ENCODE measurements at regions not wholly inside any gene's neighbourhood (a gene's known extent, or its start where the extent isn't known, plus 50 kb on each side); places are given as distances from the start of the nearest gene placed in this dataset.

DNA sequence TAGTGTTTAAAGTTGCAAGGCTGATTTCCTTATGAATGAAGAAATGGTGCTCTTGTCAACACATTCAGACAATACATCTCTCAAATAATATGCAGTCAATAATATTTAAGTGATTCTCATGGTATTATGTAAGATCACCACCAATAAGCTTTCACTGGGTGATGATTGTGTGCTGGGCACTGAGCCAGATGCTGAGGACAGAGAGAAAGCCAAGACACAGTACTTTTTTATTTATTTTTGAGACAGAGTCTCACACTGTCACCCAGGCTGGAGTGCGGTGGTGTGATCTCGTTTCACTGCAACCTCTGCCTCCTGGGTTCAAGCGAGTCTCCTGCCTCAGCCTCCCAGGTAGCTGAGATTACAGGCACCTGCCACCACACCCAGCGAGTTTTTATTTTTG, 130.6 kb upstream of the LSM8 start:
- Histone ChIP-seq H4K20me1 (ENCODE audit: insufficient read depth) (no peaks in the 10 kb centered on the region), H3K27ac (ENCODE audit: low read length) (no peak overlapping the region), H3K4me3 (ENCODE audit: low read length) (no peak overlapping the region), H3K79me2 (replicated peaks; ENCODE audit: insufficient read depth, low read length) (no peaks in the 10 kb centered on the region), H3K4me2 (ENCODE audit: low read length) (no peak overlapping the region), H2AFZ (ENCODE audit: low read depth, low read length) (no peak overlapping the region), H3K36me3 (ENCODE audit: insufficient read depth, low read length) (no peaks in the 10 kb centered on the region), H3F3A (ENCODE audit: insufficient read depth, low read length, poor library complexity, severe bottlenecking) (no peaks in the 10 kb centered on the region), H3K27me3 (ENCODE audit: insufficient read depth, low read depth, low read length) (no peaks in the 10 kb centered on the region), H3K9me2 (ENCODE audit: insufficient read depth, low read length) (no peaks in the 10 kb centered on the region), H3K9ac (ENCODE audit: low read length) (no peak overlapping the region), H3K9me3 (ENCODE audit: low read length) (no peaks in the 10 kb centered on the region)
- no peak for TF ChIP-seq RAD21 (conservative IDR thresholded peaks at IDR 0.05)
- TF ChIP-seq POLR2AphosphoS5 (IDR thresholded peaks at IDR 0.05): no peak
- TF ChIP-seq EZH2 (IDR thresholded peaks at IDR 0.05; ENCODE audit: borderline replicate concordance, insufficient read depth, low read length, poor library complexity, severe bottlenecking): no peak
- no peak for TF ChIP-seq EP300 (conservative IDR thresholded peaks at IDR 0.05; ENCODE audit: poor library complexity, severe bottlenecking)
- TF ChIP-seq, protein P1, sequence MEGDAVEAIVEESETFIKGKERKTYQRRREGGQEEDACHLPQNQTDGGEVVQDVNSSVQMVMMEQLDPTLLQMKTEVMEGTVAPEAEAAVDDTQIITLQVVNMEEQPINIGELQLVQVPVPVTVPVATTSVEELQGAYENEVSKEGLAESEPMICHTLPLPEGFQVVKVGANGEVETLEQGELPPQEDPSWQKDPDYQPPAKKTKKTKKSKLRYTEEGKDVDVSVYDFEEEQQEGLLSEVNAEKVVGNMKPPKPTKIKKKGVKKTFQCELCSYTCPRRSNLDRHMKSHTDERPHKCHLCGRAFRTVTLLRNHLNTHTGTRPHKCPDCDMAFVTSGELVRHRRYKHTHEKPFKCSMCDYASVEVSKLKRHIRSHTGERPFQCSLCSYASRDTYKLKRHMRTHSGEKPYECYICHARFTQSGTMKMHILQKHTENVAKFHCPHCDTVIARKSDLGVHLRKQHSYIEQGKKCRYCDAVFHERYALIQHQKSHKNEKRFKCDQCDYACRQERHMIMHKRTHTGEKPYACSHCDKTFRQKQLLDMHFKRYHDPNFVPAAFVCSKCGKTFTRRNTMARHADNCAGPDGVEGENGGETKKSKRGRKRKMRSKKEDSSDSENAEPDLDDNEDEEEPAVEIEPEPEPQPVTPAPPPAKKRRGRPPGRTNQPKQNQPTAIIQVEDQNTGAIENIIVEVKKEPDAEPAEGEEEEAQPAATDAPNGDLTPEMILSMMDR (IDR thresholded peaks at IDR 0.05; ENCODE audit: poor library complexity, severe bottlenecking): no peak
- TF ChIP-seq REST (IDR thresholded peaks at IDR 0.05; ENCODE audit: borderline replicate concordance): no peak
- TF ChIP-seq TAF1 (IDR thresholded peaks at IDR 0.05; ENCODE audit: low read depth): no peak
- TF ChIP-seq MXI1 (conservative IDR thresholded peaks at IDR 0.05; ENCODE audit: poor library complexity, severe bottlenecking): no peak
- no peak for TF ChIP-seq SMC3 (conservative IDR thresholded peaks at IDR 0.05; ENCODE audit: poor library complexity)

DNA sequence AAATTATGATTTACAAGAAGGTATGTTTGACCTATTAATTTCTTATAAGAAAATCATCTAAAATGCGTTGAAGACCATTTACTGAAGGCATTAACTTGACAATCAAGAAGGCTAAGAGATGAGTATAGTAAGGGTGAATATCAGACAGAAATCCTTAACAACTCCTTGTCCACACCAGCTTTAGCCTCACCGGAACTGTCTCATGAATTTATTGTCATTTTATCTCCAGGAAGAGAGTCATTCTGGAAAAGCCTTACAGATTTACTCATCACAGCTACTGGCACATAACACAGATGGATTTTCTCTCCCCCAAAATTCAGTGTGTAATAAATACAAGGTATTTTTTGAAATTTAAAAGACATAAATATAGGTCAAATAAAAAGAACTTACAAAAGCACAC, 129.4 kb upstream of the LSM8 start:
- H3K9me3 ChIP-seq (ENCODE audit: low read length): no peaks in the 10 kb centered on the region
- H3K36me3 ChIP-seq (ENCODE audit: insufficient read depth, low read length): no peaks in the 10 kb centered on the region
- H3K4me3 ChIP-seq (ENCODE audit: low read length): no peak overlapping the region
- H4K20me1 ChIP-seq (ENCODE audit: insufficient read depth): no peaks in the 10 kb centered on the region
- no peak overlapping the region for H2AFZ ChIP-seq (ENCODE audit: low read depth, low read length)
- H3K9ac ChIP-seq (ENCODE audit: low read length): no peak overlapping the region
- H3K27me3 ChIP-seq (ENCODE audit: insufficient read depth, low read depth, low read length): no peaks in the 10 kb centered on the region
- TF ChIP-seq SMC3 (conservative IDR thresholded peaks at IDR 0.05; ENCODE audit: poor library complexity) (no peak), POLR2AphosphoS5 (IDR thresholded peaks at IDR 0.05) (no peak), MXI1 (conservative IDR thresholded peaks at IDR 0.05; ENCODE audit: poor library complexity, severe bottlenecking) (no peak), EZH2 (IDR thresholded peaks at IDR 0.05; ENCODE audit: borderline replicate concordance, insufficient read depth, low read length, poor library complexity, severe bottlenecking) (no peak), RAD21 (conservative IDR thresholded peaks at IDR 0.05) (no peak), EP300 (conservative IDR thresholded peaks at IDR 0.05; ENCODE audit: poor library complexity, severe bottlenecking) (no peak), TAF1 (IDR thresholded peaks at IDR 0.05; ENCODE audit: low read depth) (no peak), REST (IDR thresholded peaks at IDR 0.05; ENCODE audit: borderline replicate concordance) (no peak)
- TF ChIP-seq, protein P1 (IDR thresholded peaks at IDR 0.05; ENCODE audit: poor library complexity, severe bottlenecking): no peak
- H3K9me2 ChIP-seq (ENCODE audit: insufficient read depth, low read length): no peaks in the 10 kb centered on the region
- no peak overlapping the region for H3K27ac ChIP-seq (ENCODE audit: low read length)
- no peaks in the 10 kb centered on the region for H3K79me2 ChIP-seq (replicated peaks; ENCODE audit: insufficient read depth, low read length)
- no peak overlapping the region for H3K4me2 ChIP-seq (ENCODE audit: low read length)
- H3F3A ChIP-seq (ENCODE audit: insufficient read depth, low read length, poor library complexity, severe bottlenecking): no peaks in the 10 kb centered on the region

Measured in neural cell (in vitro differentiated cells).